Sigmoid colon (tissue), 6 donors: ENCODE measurements at regions not wholly inside any gene's neighbourhood (a gene's known extent, or its start where the extent isn't known, plus 50 kb on each side); places are given as distances from the start of the nearest gene placed in this dataset.

Experiments used
- DNase-seq: peaks from one replicate; pipeline ENCODE4 v3.0.0-alpha.2; 2019
- H3K27ac ChIP-seq, 4 donors: fragments of 200-600 bp; sonication (generic); one replicate each; pipeline ENCODE4 v1.5.1; 2016 to 2019; ENCODE audit warnings: mild to moderate bottlenecking in 1 of 4
- H3K27me3 ChIP-seq, 3 donors: fragments of 200-600 bp; sonication (generic); one replicate each; pipeline ENCODE4 v1.5.1; 2019; ENCODE audit warnings: mild to moderate bottlenecking in 1 of 3
- H3K36me3 ChIP-seq, 4 donors: fragments of 200-600 bp; sonication (generic); one replicate each; pipeline ENCODE4 v1.5.1; 2016 to 2019
- H3K4me1 ChIP-seq, 4 donors: fragments of 200-600 bp; sonication (generic); one replicate each; pipeline ENCODE4 v1.5.1; 2017 to 2019
- H3K4me3 ChIP-seq, 4 donors: fragments of 200-600 bp; sonication (generic); one replicate each; pipeline ENCODE4 v1.5.1; 2017 to 2019; ENCODE audit warnings: mild to moderate bottlenecking in 2 of 4, moderate library complexity in 1 of 4
- H3K9me3 ChIP-seq, 4 donors: fragments of 200-600 bp in 3 of 4; sonication (generic) in 3 of 4; one replicate each; pipeline versions ENCODE4 v1.5.1 to v1.6.1; 2013 to 2019
- CTCF ChIP-seq, 4 experiments: fragments of 450-650 bp in 3 of 4; fragments of 200-600 bp in 1 of 4; IDR thresholded peaks; one replicate each; pipeline ENCODE4 v1.5.1; 2016 to 2019; ENCODE audit warnings: antibody characterized with exemption in 4 of 4, mild to moderate bottlenecking in 3 of 4, moderate library complexity in 2 of 4
- EP300 ChIP-seq, 4 donors: sonication (generic); formaldehyde crosslinking; IDR thresholded peaks; one replicate each; pipeline ENCODE4 v1.6.1; 2017; ENCODE audit warnings: antibody characterized with exemption in 4 of 4
- POLR2A ChIP-seq, 2 donors: fragments of 450-650 bp; IDR thresholded peaks; one replicate each; pipeline ENCODE4 v1.6.1; 2016; ENCODE audit warnings: antibody characterized with exemption in 2 of 2, mild to moderate bottlenecking in 2 of 2, moderate library complexity in 2 of 2
- POLR2AphosphoS5 ChIP-seq, 4 donors: sonication (generic); formaldehyde crosslinking; IDR thresholded peaks; one replicate each; pipeline ENCODE4 v1.6.1; 2017; ENCODE audit warnings: antibody characterized with exemption in 4 of 4
- WGBS, 2 donors: extraction: QIAGEN DNeasy Blood & Tissue Kit; methylation state at CpG; one replicate each; pipeline ENCODE4 v1.1.7; 2013; 5-methylcytosine and 5-hydroxymethylcytosine counted together
- intact Hi-C: fragments of 100-400 bp; cut with DNase I; formaldehyde crosslinking; loops from one replicate; pipeline ENCODE4 v1.15.1; 2023
- donor health status: healthy with polysubstance abuse.
- donor health status: healthy.

GRCh38 chr10:131617113-131617858 is 283.5 kb upstream of the PPP2R2D start:
- WGBS, 2 donors = 78 to 87% methylated on average over 36 of the region's 36 CpGs
- Histone ChIP-seq H3K4me1 (no peaks in the 10 kb centered on the region), H3K27me3 (no peaks in the 10 kb centered on the region), H3K9me3 (no peaks in the 10 kb centered on the region), H3K36me3 (no peaks in the 10 kb centered on the region), H3K4me3 (no peak overlapping the region), H3K27ac (no peak overlapping the region)
- no peak for TF ChIP-seq EP300 (IDR thresholded peaks at IDR 0.05)
- no peak for TF ChIP-seq POLR2A (IDR thresholded peaks at IDR 0.05)
- no peak for TF ChIP-seq POLR2AphosphoS5 (IDR thresholded peaks at IDR 0.05)
- no peak for TF ChIP-seq CTCF (IDR thresholded peaks at IDR 0.05)
- DNase-seq = no peak
- intact Hi-C loops = no loop called here

GRCh38 chr10:131618587-131619267 is 282.1 kb upstream of the PPP2R2D start:
- Histone ChIP-seq H3K36me3 (no peaks in the 10 kb centered on the region), H3K4me1 (no peaks in the 10 kb centered on the region), H3K4me3 (no peak overlapping the region), H3K27me3 (no peaks in the 10 kb centered on the region), H3K9me3 (no peaks in the 10 kb centered on the region), H3K27ac (no peak overlapping the region)
- TF ChIP-seq EP300 (IDR thresholded peaks at IDR 0.05) = no peak
- TF ChIP-seq POLR2A (IDR thresholded peaks at IDR 0.05) = no peak
- no peak for TF ChIP-seq CTCF (IDR thresholded peaks at IDR 0.05)
- TF ChIP-seq POLR2AphosphoS5 (IDR thresholded peaks at IDR 0.05) = no peak
- WGBS, 2 donors = 58 to 69% methylated on average over 21 of the region's 21 CpGs
- no peak for DNase-seq
- intact Hi-C loops = no loop called here

GRCh38 chr10:131620314-131620713 is 280.5 kb upstream of the PPP2R2D start:
- intact Hi-C loops = no loop called here
- H3K9me3 ChIP-seq = no peaks in the 10 kb centered on the region
- no peaks in the 10 kb centered on the region for H3K4me1 ChIP-seq
- WGBS, 2 donors = 84 to 87% methylated on average over 6 of the region's 6 CpGs
- H3K36me3 ChIP-seq = no peaks in the 10 kb centered on the region
- no peak overlapping the region for H3K4me3 ChIP-seq
- no peaks in the 10 kb centered on the region for H3K27me3 ChIP-seq
- DNase-seq = no peak
- H3K27ac ChIP-seq = no peak overlapping the region
- no peak for TF ChIP-seq POLR2A (IDR thresholded peaks at IDR 0.05)
- TF ChIP-seq EP300 (IDR thresholded peaks at IDR 0.05) = no peak
- no peak for TF ChIP-seq POLR2AphosphoS5 (IDR thresholded peaks at IDR 0.05)
- no peak for TF ChIP-seq CTCF (IDR thresholded peaks at IDR 0.05)

- TF ChIP-seq CTCF (IDR thresholded peaks at IDR 0.05) = no peak
- TF ChIP-seq EP300 (IDR thresholded peaks at IDR 0.05) = no peak
- TF ChIP-seq POLR2AphosphoS5 (IDR thresholded peaks at IDR 0.05) = no peak
- no peak for TF ChIP-seq POLR2A (IDR thresholded peaks at IDR 0.05)
- Histone ChIP-seq H3K36me3 (no peaks in the 10 kb centered on the region), H3K27me3 (no peaks in the 10 kb centered on the region), H3K9me3 (no peaks in the 10 kb centered on the region), H3K27ac (no peak overlapping the region), H3K4me3 (no peak overlapping the region), H3K4me1 (no peaks in the 10 kb centered on the region)
- WGBS, 2 donors = 84 to 86% methylated on average over 7 of the region's 7 CpGs
- no peak for DNase-seq
- intact Hi-C loops = no loop called here
Measured at GRCh38 chr10:131620904-131621303, 279.9 kb upstream of the PPP2R2D start.
